ENCODE measurements at regions not wholly inside any gene's neighbourhood (a gene's known extent, or its start where the extent isn't known, plus 50 kb on each side); places are given as distances from the start of the nearest gene placed in this dataset.
"Not testable (repeated sequence)": the region's sequence is repeated elsewhere in the genome, so short reads cannot be mapped to it uniquely, and the experiment has no call there.

DNA sequence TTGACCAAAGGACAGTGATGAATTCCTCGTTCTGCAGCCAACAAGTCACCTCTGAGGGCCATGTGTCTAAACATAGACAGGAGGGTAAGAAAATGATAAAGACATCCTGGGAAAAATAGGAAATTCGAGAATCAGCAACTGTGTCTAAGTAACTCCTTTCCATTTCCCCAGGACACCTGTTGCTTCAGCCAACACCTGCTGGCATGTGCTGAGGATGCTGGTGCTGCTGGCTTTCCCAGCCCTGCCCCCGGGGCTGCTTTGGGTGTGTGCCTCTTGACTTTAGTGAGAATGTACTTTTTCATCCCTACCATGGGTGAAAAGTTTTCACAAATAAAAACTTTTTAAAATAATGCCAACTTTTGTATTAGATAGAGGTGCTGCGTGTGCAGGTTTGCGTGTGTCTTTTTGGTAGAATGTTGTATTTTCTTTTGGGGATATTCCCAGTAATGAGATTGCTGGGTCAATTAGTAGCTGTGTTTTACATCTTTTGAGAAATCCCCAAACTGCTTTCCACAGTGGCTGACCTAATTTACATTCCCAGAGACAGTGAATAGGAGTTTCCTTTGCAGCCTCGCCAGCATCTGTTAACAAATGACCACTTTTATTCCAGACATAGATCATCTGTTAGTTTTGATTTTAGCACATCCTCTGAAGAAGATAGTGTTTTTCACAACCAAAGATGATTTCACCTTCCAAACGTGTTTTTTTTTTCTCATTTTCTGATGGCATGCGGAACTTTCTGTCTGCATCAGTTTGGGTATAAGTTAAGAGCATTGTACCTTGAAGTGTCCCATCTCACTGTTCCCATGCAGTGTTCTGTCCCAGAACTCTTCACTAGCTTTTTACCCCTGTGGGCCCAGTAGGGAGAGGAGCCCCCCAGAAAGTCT is 104.2 kb upstream of the ACBD5 start:
- DNase-seq, result no peak

DNA sequence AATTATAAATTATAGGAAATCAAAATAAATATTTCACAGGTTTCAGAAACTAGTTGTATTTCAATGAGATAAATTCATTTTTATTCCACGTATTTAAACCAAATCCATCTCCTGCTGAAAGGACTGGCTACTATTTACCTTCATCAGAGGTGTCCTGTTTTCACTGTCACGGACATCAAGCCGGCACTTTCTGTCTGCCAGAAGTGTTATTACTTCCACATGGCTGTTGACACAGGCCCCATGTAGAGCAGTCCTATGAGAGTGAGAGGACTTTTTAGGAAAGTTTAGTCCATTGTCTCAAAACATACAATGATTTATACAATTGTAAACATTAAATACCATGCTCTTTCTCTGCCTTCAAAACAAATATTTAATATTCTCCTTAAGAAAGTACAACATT is 100.4 kb upstream of the ACBD5 start:
- no peak for DNase-seq

DNA sequence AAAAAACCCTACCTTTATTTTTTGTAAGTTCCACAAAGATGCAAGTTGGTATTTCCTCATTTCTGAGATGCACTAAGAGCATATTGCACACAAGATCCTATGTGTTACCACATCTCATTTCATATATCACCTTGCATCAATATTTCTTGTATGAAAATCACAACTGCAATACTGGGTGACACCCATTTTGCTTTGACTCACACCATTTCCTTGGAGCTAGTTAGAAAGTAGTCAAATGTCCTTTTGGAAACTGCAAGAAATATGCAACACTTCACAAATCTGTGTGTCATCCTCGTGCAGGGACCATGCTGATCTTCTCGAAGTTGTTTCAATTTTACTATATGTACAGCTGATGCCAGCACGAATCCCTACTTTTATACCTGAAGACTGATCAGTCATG is 94.6 kb upstream of the ACBD5 start:
- DNase-seq, result not testable (repeated sequence)

DNA sequence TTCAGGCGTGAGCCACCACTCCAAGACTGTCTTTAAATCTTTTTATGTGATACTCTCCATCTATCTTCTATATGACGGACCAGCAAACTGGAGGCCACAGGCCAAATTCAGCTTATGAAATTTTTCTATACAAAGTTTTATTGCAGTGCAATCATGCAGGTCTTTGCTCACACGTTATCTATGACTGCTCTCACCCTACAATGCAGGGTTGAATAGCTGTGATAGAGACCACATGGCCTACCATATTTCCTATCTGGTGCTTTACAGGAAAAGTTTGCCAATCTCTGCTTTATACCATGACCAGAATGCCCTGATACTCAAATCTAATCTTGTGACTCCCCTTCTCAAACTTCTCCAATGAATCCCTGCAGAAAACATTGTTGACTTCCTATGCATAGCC is 89.5 kb upstream of the ACBD5 start:
- DNase-seq, result no peak

DNA sequence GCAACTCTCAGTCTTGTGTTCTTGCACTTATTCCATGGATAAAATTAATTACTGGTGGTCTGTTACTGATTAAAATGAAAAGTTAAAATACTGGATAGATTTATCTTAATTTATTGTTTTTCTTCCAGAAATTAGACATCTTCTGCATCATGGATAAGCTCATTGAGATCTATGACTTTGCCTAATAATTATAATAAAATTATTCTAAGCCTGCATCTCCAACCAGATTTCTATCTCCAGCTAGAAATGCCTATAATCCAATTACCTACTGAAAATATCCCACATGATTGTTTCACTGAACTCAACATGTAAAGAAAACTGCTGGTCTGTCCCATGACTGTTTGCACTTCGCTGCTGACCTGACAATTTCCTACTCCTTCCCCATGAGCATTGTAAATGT is 88.3 kb upstream of the ACBD5 start:
- no peak for DNase-seq

DNA sequence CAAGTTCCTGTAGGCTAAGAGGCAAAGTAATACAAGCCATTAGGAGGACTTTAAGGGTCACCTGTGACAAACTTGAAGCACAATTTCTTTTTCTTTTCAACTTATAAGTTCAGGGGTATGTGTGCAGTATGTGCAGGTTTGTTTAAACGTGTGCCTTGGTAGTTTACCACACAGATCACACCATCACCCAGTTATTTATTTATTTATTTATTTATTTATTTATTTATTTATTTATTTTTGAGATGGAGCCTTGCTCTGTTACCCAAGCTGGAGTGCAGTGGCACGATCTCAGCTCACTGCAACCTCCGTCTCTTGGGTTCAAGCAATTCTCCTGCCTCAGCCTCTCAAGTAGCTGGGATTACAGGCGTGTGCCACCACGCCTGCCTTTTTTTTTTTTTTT is 86.2 kb upstream of the ACBD5 start:
- not testable (repeated sequence) for DNase-seq

DNA sequence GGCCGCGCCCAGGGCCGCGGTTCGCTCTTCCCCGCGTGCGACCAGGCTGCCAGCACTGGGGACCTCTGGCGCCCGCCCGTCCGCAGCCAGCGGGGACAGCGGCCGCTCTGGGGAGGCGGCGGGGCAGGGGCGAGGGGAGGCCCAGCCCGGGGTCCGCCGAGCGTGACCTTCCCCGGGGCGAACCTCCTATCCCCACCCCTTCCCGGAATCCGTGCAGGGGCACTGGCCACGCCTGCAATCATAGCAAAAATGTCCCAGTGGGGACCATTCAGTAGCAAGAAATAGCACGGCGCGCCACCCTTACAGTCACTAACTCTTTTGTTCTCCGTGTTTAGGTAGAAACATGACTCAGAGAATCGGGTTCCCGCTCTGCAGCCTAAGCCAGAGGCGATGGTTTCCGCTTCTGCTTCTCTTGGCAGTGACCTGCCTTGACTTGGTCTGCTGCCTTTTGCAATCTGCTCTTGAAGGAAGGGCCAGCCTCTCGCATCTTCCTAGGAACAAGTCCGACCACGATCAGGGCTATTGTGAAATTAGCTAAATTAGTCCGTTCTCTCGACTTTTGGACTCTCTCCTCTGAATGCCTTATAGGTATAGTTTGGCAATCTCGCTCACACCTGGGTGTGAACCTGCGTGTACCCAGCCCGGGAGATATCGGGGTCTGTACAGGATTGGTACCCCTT is 79.3 kb upstream of the ACBD5 start:
- no peak for DNase-seq

DNA sequence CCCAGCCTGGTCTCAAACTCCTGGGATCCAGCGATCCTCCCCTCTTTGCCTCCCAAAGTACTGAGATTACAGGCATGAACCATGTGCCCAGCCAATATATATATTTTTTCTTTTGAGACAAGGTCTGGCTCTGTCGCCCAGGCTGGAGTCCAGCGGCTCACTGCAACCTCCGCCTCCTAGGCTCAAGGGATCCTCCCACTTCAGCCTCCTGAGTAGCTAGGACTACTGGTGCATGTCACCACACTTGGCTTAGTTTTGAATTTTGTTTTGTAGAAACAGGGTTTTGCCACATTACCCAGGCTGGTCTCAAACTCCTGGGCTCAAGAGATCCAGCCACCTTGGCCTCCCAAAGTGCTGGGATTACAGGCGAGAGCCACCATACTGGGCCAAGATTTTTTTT is 78.5 kb upstream of the ACBD5 start:
- not testable (repeated sequence) for DNase-seq

DNA sequence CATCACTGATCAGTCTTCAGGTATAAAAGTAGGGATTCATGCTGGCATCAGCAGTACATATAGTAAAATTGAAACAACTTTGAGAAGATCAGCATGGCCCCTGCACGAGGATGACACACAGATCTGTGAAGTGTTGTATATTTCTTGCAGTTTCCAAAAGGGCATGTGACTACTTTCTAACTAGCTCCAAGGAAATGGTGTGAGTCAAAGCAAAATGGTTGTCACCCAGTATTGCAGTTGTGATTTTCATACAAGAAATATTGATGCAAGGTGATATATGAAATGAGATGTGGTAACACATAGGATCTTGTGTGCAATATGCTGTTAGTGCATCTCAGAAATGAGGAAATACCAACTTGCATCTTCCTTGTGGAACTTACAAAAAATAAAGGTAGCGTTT is 74.5 kb upstream of the ACBD5 start:
- not testable (repeated sequence) for DNase-seq

DNA sequence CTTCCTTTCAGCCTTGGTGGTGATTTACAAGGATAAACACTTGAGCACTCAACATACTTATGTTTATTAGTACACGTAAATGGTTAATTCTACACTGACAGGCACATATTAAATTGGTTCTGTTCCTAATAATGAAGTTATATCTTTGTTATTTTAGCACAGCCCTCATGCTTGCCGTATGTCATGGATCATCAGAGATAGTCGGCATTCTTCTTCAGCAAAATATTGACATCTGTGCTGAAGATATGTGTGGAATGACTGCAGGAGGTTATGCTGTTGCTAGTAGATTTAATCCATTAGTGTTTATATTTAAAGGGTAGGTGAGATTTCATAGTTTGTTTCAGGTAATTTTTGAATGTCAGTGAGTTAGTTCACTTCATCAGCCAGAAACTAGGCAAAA is 73.0 kb upstream of the ACBD5 start:
- DNase-seq, result not testable (repeated sequence)

DNA sequence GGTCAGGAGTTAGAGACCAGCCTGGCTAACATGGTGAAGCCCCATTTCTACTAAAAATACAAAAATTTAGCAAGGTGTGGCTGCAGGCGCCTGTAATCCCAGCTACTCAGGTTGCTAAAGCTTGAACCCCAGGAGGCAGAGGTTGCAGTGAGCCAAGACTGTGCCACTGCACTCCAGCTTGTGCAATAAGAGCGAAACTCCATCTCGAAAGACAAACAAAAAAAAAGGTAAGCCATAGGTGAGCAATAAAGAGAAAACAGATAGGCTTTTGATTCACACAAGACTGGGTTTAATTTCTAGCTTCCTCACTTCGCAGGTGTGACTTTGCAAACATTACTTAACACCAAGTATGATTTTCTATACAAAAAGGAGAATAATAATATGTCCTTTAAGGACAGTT is 72.3 kb upstream of the ACBD5 start:
- DNase-seq, result no peak

DNA sequence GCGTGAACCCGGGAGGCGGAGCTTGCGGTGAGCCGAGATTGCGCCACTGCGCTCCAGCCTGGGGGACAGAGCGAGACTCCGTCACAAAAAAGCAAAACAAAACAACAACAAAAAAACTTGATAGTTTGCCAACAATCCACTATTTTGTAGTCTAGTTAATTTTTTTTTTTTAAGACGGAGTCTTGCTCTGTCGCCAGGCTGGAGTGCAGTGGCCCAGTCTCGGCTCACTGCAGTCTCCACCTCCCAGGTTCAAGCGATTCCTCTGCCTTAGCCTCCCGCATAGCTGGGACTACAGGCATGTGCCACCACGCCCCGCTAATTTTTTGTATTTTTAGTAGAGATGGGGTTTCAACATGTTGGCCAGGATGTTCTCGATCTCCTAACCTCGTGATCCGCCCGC is 71.2 kb upstream of the ACBD5 start:
- DNase-seq, result not testable (repeated sequence)

DNA sequence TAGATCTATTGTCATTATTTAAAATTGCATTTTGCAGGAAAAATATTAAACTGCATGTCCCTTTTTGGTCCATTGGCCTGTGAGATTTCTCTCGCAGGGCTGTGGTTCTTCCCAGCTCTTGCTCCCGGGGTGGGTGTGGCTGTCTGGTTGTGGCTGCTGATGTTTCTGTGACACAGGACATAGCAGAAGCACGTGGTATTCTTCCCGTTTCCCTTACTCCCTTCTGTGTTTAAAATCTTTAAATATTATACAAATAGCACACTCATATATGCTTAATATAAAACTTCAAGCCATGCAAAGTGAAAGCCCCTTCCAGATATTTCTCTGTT is 57.9 kb upstream of the ACBD5 start:
- not testable (repeated sequence) for DNase-seq

DNA sequence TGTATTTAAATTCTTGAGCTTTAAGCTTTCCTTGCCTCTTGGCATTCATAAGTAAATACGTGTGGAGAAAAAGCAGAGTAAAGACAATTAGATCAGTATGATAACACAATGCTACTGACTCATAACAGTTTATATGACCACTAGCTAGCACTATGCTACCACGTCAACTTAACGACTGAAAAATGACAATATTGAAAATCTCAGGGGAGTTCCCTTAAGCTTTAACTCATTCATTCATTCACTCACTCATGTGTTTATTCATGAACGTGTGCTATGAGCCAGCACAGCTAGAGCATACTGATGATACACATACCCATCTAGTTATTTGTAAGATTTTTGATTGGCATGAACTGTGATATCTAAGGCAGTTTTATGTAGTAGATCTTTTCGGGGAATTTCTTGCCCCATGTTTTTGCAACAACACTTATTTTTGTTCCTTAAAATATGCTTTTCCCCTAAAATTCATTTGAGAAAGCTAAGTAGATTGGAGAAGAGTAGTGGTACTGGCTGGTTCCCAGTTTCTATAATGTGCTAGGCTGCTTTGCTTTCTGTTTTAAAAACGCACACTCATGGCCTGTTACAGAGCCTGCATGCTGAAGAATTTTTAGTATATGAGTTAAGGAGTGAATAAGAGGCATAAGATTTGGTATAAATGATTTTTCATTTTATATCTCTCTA is 57.4 kb upstream of the ACBD5 start:
- DNase-seq, result no peak

DNA sequence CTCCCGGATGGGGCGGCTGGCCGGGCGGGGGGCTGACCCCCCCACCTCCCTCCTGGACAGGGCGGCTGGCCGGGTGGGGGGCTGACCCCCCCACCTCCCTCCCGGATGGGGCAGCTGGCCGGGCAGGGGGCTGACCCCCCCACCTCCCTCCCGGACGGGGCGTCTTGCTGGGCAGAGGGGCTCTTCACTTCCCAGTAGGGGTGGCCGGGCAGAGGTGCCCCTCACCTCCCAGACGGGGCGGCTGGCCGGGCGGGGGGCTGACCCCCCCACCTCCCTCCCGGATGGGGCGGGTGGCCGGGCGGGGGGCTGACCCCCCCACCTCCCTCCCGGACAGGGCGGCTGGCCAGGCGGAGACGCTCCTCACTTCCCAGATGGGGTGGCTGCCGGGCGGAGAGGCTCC is 55.7 kb upstream of the ACBD5 start:
- DNase-seq, result not testable (repeated sequence)

DNA sequence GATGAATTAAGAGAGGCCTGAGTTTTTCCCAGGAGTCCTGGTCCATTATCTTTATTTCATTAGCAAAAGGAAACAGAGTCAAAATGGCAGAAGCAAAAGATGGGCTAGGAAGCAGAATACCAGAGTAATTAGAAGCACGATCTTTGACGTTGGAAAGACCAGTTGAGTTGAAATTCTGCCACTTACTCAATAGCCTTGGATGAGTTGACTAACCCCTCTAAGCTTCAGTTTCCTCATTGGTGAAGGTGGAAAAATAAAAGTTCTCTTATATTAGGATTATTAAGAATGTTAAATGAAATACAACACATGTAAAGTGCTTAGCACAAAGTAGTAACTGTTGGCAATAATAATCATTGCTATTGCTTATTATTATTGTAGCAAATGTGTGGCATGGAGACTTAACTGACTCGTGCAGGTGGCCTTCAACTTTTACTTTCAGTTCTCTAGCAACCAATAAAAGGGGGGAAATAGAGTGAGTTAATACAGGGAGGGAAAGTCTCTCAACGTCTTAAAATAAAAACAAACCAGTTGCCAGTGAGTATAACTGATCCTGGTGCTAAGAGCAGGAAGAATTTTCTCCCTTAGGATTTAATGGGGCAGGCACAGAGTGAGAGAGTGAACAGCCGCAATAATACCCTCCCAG is 50.8 kb upstream of the ACBD5 start:
- DNase-seq, result not testable (repeated sequence)
